Liver (tissue), 8 donors: ENCODE measurements at regions not wholly inside any gene's neighbourhood (a gene's known extent, or its start where the extent isn't known, plus 50 kb on each side); places are given as distances from the start of the nearest gene placed in this dataset.

Experiments
- DNase-seq: peaks from one replicate; pipeline ENCODE4 v3.0.0-alpha.2; 2017; ENCODE audit warnings: low spot score
- H3K27ac ChIP-seq, 2 donors: one replicate each; pipeline ENCODE4 v1.7.0; 2013; ENCODE audit warnings: inconsistent platforms in 2 of 2, low read length in 2 of 2, control low read depth in 1 of 2, low read depth in 1 of 2, mild to moderate bottlenecking in 1 of 2
- H3K27me3 ChIP-seq, 4 donors: one replicate each; pipeline versions ENCODE4 v1.6.1 to v1.7.0; 2013; ENCODE audit warnings: low read length in 3 of 4, inconsistent platforms in 1 of 4, mild to moderate bottlenecking in 1 of 4, moderate library complexity in 1 of 4; ENCODE audit not compliant: control insufficient read depth in 4 of 4, insufficient read depth in 4 of 4
- H3K36me3 ChIP-seq, 4 donors: one replicate each; pipeline versions ENCODE4 v1.6.1 to v1.7.0; 2013; ENCODE audit warnings: low read length in 3 of 4, mild to moderate bottlenecking in 3 of 4, low read depth in 1 of 4, moderate library complexity in 1 of 4; ENCODE audit not compliant: control insufficient read depth in 4 of 4, insufficient read depth in 3 of 4
- H3K4me1 ChIP-seq, 4 donors: one replicate each; pipeline versions ENCODE4 v1.6.1 to v1.7.0; 2013; ENCODE audit warnings: low read length in 3 of 4, mild to moderate bottlenecking in 3 of 4, moderate library complexity in 1 of 4; ENCODE audit not compliant: control insufficient read depth in 4 of 4, insufficient read depth in 4 of 4
- H3K4me3 ChIP-seq, 3 donors: one replicate each; pipeline versions ENCODE4 v1.6.1 to v1.7.0; 2013; ENCODE audit warnings: low read length in 3 of 3, control low read depth in 1 of 3, low read depth in 1 of 3, mild to moderate bottlenecking in 1 of 3
- H3K9ac ChIP-seq, 2 donors: one replicate each; pipeline ENCODE4 v1.7.0; 2013; ENCODE audit warnings: low read length in 2 of 2, mild to moderate bottlenecking in 2 of 2, moderate library complexity in 2 of 2, control low read depth in 1 of 2, low read depth in 1 of 2
- H3K9me3 ChIP-seq, 4 donors: one replicate each; pipeline versions ENCODE4 v1.6.1 to v1.7.0; 2013; ENCODE audit warnings: low read length in 3 of 4; ENCODE audit not compliant: control insufficient read depth in 4 of 4
- ATF3 ChIP-seq: IDR thresholded peaks from 2 replicates; pipeline ENCODE4 v1.6.1; 2016; ENCODE audit warnings: antibody characterized with exemption
- CTCF ChIP-seq: fragments of 150-350 bp; IDR thresholded peaks from 2 replicates; pipeline ENCODE4 v1.5.1; 2017; ENCODE audit warnings: improper control_type of control experiment, low read depth, low read length; ENCODE audit not compliant: missing input control
- EGR1 ChIP-seq, 2 donors: IDR thresholded peaks; 2 replicates each; pipeline ENCODE4 v1.6.1; 2016 to 2018; ENCODE audit warnings: antibody characterized with exemption in 2 of 2, low read depth in 2 of 2
- FOXA1 ChIP-seq: IDR thresholded peaks from 2 replicates; pipeline ENCODE4 v1.6.1; 2016; ENCODE audit warnings: antibody characterized with exemption
- GABPA ChIP-seq, 2 donors: IDR thresholded peaks in 1 of 2; conservative IDR thresholded peaks in 1 of 2; 2 replicates each; pipeline ENCODE4 v1.6.1; 2016; ENCODE audit warnings: antibody characterized with exemption in 2 of 2, mild to moderate bottlenecking in 1 of 2, moderate library complexity in 1 of 2
- HNF4G ChIP-seq: IDR thresholded peaks from 2 replicates; pipeline ENCODE4 v1.6.1; 2016; ENCODE audit warnings: antibody characterized with exemption
- JUND ChIP-seq, 2 donors: IDR thresholded peaks; 2 replicates each; pipeline ENCODE4 v1.6.1; 2016; ENCODE audit warnings: antibody characterized with exemption in 2 of 2
- NR2F2 ChIP-seq: IDR thresholded peaks from 2 replicates; pipeline ENCODE4 v1.6.1; 2016; ENCODE audit warnings: antibody characterized with exemption
- RAD21 ChIP-seq, 2 donors: IDR thresholded peaks; 2 replicates each; pipeline ENCODE4 v1.6.1; 2016; ENCODE audit warnings: antibody characterized with exemption in 2 of 2, mild to moderate bottlenecking in 2 of 2
- REST ChIP-seq: IDR thresholded peaks from 2 replicates; pipeline ENCODE4 v1.6.1; 2016; ENCODE audit warnings: antibody characterized with exemption, mild to moderate bottlenecking
- SP1 ChIP-seq: IDR thresholded peaks from 2 replicates; pipeline ENCODE4 v1.6.1; 2018; ENCODE audit warnings: antibody characterized with exemption, mild to moderate bottlenecking
- YY1 ChIP-seq: IDR thresholded peaks from 2 replicates; pipeline ENCODE4 v1.6.1; 2016; ENCODE audit warnings: antibody characterized with exemption, mild to moderate bottlenecking
- ZBTB33 ChIP-seq: IDR thresholded peaks from 2 replicates; pipeline ENCODE4 v1.6.1; 2016; ENCODE audit warnings: antibody characterized with exemption
- WGBS: extraction: QIAGEN DNeasy Blood & Tissue Kit; methylation state at CpG from one replicate; pipeline ENCODE4 v1.1.7; 2013; 5-methylcytosine and 5-hydroxymethylcytosine counted together
- donor health status: healthy.
- donor health status: healthy.
- donor health status: healthy.
- donor health status: healthy.
- donor health status: healthy.

- Histone ChIP-seq H3K9ac (no peak overlapping the region), H3K9me3 (no peaks in the 10 kb centered on the region), H3K4me1 (no peaks in the 10 kb centered on the region), H3K4me3 (no peak overlapping the region), H3K36me3 (no peaks in the 10 kb centered on the region), H3K27me3 (no peaks in the 10 kb centered on the region), H3K27ac (no peak overlapping the region)
- 43% methylated on average over 4 of the region's 4 CpGs for WGBS
- no peak for DNase-seq
- TF ChIP-seq FOXA1, result no peak
Observed at GRCh38 chr6:114430534-114431124, 87.8 kb upstream of the HS3ST5 start.

- WGBS, result 66% methylated on average over 2 of the region's 2 CpGs
- TF ChIP-seq GABPA (IDR thresholded peaks at IDR 0.05 in 1 of 2, conservative IDR thresholded peaks at IDR 0.05 in 1 of 2) (no peak), EGR1 (IDR thresholded peaks at IDR 0.05; ENCODE audit: low read depth in 2 of 2) (no peak), ATF3 (no peak), SP1 (no peak), FOXA1 (no peak), YY1 (no peak), CTCF (no peak), NR2F2 (no peak), HNF4G (no peak), ZBTB33 (no peak), REST (no peak), RAD21 (IDR thresholded peaks at IDR 0.05) (no peak), JUND (IDR thresholded peaks at IDR 0.05) (no peak)
- no peak for DNase-seq
- Histone ChIP-seq H3K27me3 (no peaks in the 10 kb centered on the region), H3K9ac (no peak overlapping the region), H3K4me1 (no peaks in the 10 kb centered on the region), H3K36me3 (no peaks in the 10 kb centered on the region), H3K27ac (no peak overlapping the region), H3K4me3 (no peak overlapping the region), H3K9me3 (no peaks in the 10 kb centered on the region)
Observed at GRCh38 chr6:114428341-114428740, 85.5 kb upstream of the HS3ST5 start.
